A549 (cell line): ENCODE measurements at regions not wholly inside any gene's neighbourhood (a gene's known extent, or its start where the extent isn't known, plus 50 kb on each side); places are given as distances from the start of the nearest gene placed in this dataset.

Source experiments
- ATAC-seq, 2 experiments: fragments of 200-7000 bp in 1 of 2; fragments of >200 bp in 1 of 2; cut with Nextera tagmentation in 1 of 2; cut with Tn5 transposase in 1 of 2; 3 replicates each; pipeline versions ENCODE4 v1.8.0 to v1.9.1; 2018 to 2020; ENCODE audit warnings: mild to moderate bottlenecking in 1 of 2, moderate library complexity in 1 of 2
- CTCF ChIA-PET: fragments of 300-600 bp; sonication (Branson Sonifier 250); formaldehyde crosslinking; extraction: SDS; loops from one replicate; lab custom pipeline; 2021; ENCODE audit warnings: antibody characterized with exemption, inconsistent platforms; lab: Yijun Ruan, JAX
- POLR2A ChIA-PET: fragments of 350-600 bp; formaldehyde crosslinking; extraction: SDS; loops from one replicate; lab custom pipeline; 2021; ENCODE audit warnings: antibody characterized with exemption, inconsistent platforms; lab: Yijun Ruan, JAX
- DNase-seq, 2 experiments: peaks; one replicate each; pipeline versions ENCODE4 v3.0.0 to v3.0.0-alpha.2; 2011 to 2016; ENCODE audit warnings: low read depth in 1 of 2, low spot score in 1 of 2
- FAIRE-seq: peaks from 2 replicates; lab custom pipeline; 2011; peaks lifted over from hg19 to GRCh38; lab: Jason Lieb, UNC
- H3K27ac ChIP-seq, 2 experiments: fragments of >200 bp; sonication (Bioruptor Twin); formaldehyde crosslinking; 3 replicates each; pipeline ENCODE4 v1.5.1; 2016 to 2017
- H3K4me1 ChIP-seq: fragments of >200 bp; sonication (Bioruptor Twin); formaldehyde crosslinking; 3 replicates; pipeline ENCODE4 v1.6.1; 2016
- H3K4me2 ChIP-seq: fragments of >200 bp; sonication (Bioruptor Twin); formaldehyde crosslinking; 3 replicates; pipeline ENCODE4 v1.6.1; 2016
- H3K4me3 ChIP-seq: fragments of >200 bp; sonication (Bioruptor Twin); formaldehyde crosslinking; 3 replicates; pipeline ENCODE4 v1.5.1; 2016
- H3K9me3 ChIP-seq: fragments of >200 bp; sonication (Bioruptor Twin); formaldehyde crosslinking; 3 replicates; pipeline ENCODE4 v1.6.1; 2016
- CBX2 ChIP-seq: fragments of 200-600 bp; sonication (generic); IDR thresholded peaks from 2 replicates; pipeline ENCODE4 v1.6.1; 2016; ENCODE audit warnings: low read depth, mild to moderate bottlenecking, borderline replicate concordance
- CHD2 ChIP-seq: fragments of 150-350 bp; IDR thresholded peaks from 2 replicates; pipeline ENCODE4 v1.6.1; 2014; ENCODE audit warnings: low read length; ENCODE audit not compliant: partially characterized antibody
- ESRRA ChIP-seq: fragments of 150-350 bp; IDR thresholded peaks from 2 replicates; pipeline ENCODE4 v1.6.1; 2014; ENCODE audit warnings: mild to moderate bottlenecking, low read length, borderline replicate concordance
- FOSL2 ChIP-seq, 2 experiments: fragments of 450-650 bp in 1 of 2; fragments of >200 bp in 1 of 2; sonication (Bioruptor Twin) in 1 of 2; formaldehyde crosslinking; IDR thresholded peaks; 2 replicates each; pipeline versions ENCODE4 v1.5.0 to v1.6.1; 2016 to 2020; ENCODE audit warnings: mild to moderate bottlenecking in 1 of 2, moderate library complexity in 1 of 2
- GATA3 ChIP-seq: IDR thresholded peaks from 2 replicates; pipeline ENCODE4 v1.6.1; 2012; ENCODE audit warnings: borderline replicate concordance
- HDAC2 ChIP-seq: fragments of 200-600 bp; sonication (generic); IDR thresholded peaks from 2 replicates; pipeline ENCODE4 v1.6.1; 2016
- HOXA7 ChIP-seq: fragments of 250-450 bp; sonication (Bioruptor Pico); IDR thresholded peaks from 2 replicates; pipeline ENCODE4 v1.5.0; 2020; ENCODE audit warnings: mild to moderate bottlenecking, moderate library complexity
- HOXB13 ChIP-seq: fragments of 250-450 bp; sonication (Bioruptor Pico); IDR thresholded peaks from 2 replicates; pipeline ENCODE4 v1.5.0; 2020; ENCODE audit warnings: low read depth, mild to moderate bottlenecking, moderate library complexity
- JUNB ChIP-seq: fragments of >200 bp; sonication (Bioruptor Twin); formaldehyde crosslinking; IDR thresholded peaks from 2 replicates; pipeline ENCODE4 v1.6.1; 2016
- MYC ChIP-seq: IDR thresholded peaks from 2 replicates; pipeline ENCODE4 v1.6.1; 2012; ENCODE audit warnings: mild to moderate bottlenecking, inconsistent platforms, low read length, improper control_type of control experiment, borderline replicate concordance
- NFE2L2 ChIP-seq: fragments of 150-350 bp; conservative IDR thresholded peaks from 2 replicates; pipeline ENCODE4 v1.6.1; 2014; ENCODE audit warnings: low read length
- NPAS2 ChIP-seq: fragments of 250-450 bp; sonication (Bioruptor Pico); IDR thresholded peaks from 2 replicates; pipeline ENCODE4 v1.8.0; 2022; ENCODE audit warnings: mild to moderate bottlenecking, moderate library complexity, borderline replicate concordance
- NR3C1 ChIP-seq: fragments of >200 bp; sonication (Bioruptor Twin); formaldehyde crosslinking; IDR thresholded peaks from 3 replicates; pipeline ENCODE4 v1.6.1; 2017
- PHF8 ChIP-seq: fragments of 200-600 bp; sonication (generic); IDR thresholded peaks from 2 replicates; pipeline ENCODE4 v1.6.1; 2016; ENCODE audit warnings: low read depth, mild to moderate bottlenecking, antibody characterized with exemption, moderate library complexity, borderline replicate concordance
- POLR2A ChIP-seq: IDR thresholded peaks from 2 replicates; pipeline ENCODE4 v1.6.1; 2012; ENCODE audit warnings: mild to moderate bottlenecking, low read length
- POLR2AphosphoS2 ChIP-seq: conservative IDR thresholded peaks from 2 replicates; pipeline ENCODE4 v1.6.1; 2012; ENCODE audit warnings: low read length, improper control_type of control experiment, inconsistent platforms
- RARB ChIP-seq: fragments of 250-450 bp; sonication (Bioruptor Pico); IDR thresholded peaks from 2 replicates; pipeline ENCODE4 v1.8.0; 2021; ENCODE audit warnings: mild to moderate bottlenecking, moderate library complexity
- RCOR1 ChIP-seq: fragments of 150-350 bp; IDR thresholded peaks from 2 replicates; pipeline ENCODE4 v1.6.1; 2014; ENCODE audit warnings: antibody characterized with exemption, low read length, low read depth
- SMC3 ChIP-seq: fragments of >200 bp; sonication (Bioruptor Twin); formaldehyde crosslinking; IDR thresholded peaks from 3 replicates; pipeline ENCODE4 v1.6.1; 2018; ENCODE audit warnings: inconsistent platforms
- SREBF2 ChIP-seq: fragments of 450-650 bp; IDR thresholded peaks from 2 replicates; pipeline ENCODE4 v1.6.1; 2014; ENCODE audit warnings: mild to moderate bottlenecking, moderate library complexity
- TFCP2L1 ChIP-seq: fragments of 250-450 bp; sonication (Bioruptor Pico); IDR thresholded peaks from 2 replicates; pipeline ENCODE4 v1.5.0; 2021; ENCODE audit warnings: mild to moderate bottlenecking
- ZNF302 ChIP-seq: fragments of 250-450 bp; sonication (Bioruptor Pico); IDR thresholded peaks from 2 replicates; pipeline ENCODE4 v1.9.0; 2021; ENCODE audit warnings: inconsistent platforms, mild to moderate bottlenecking, moderate library complexity
- WGBS: methylation state at CpG from one replicate; pipeline ENCODE4 v1.1.6; 2017; ENCODE audit errors: missing lambda C conversion rate; 5-methylcytosine and 5-hydroxymethylcytosine counted together
- TF ChIP-seq, protein P1 (sequence below): fragments of >200 bp; sonication (Bioruptor Twin); formaldehyde crosslinking; IDR thresholded peaks from 3 replicates; pipeline ENCODE4 v1.5.1; 2016
- TF ChIP-seq, protein P2 (sequence below): IDR thresholded peaks from 2 replicates; pipeline ENCODE4 v1.6.1; 2012; ENCODE audit warnings: low read depth, borderline replicate concordance
- TF ChIP-seq, protein P3 (sequence below): fragments of 150-350 bp; IDR thresholded peaks from 2 replicates; pipeline ENCODE4 v1.6.1; 2014; ENCODE audit warnings: low read depth, mild to moderate bottlenecking, low read length
- TF ChIP-seq, protein P4 (sequence below): fragments of >200 bp; sonication (Bioruptor Twin); formaldehyde crosslinking; IDR thresholded peaks from 3 replicates; pipeline ENCODE4 v1.6.1; 2016
- TF ChIP-seq, protein P5 (sequence below): fragments of 450-650 bp; IDR thresholded peaks from 2 replicates; pipeline ENCODE4 v1.6.1; 2014; ENCODE audit warnings: antibody characterized with exemption

DNA sequence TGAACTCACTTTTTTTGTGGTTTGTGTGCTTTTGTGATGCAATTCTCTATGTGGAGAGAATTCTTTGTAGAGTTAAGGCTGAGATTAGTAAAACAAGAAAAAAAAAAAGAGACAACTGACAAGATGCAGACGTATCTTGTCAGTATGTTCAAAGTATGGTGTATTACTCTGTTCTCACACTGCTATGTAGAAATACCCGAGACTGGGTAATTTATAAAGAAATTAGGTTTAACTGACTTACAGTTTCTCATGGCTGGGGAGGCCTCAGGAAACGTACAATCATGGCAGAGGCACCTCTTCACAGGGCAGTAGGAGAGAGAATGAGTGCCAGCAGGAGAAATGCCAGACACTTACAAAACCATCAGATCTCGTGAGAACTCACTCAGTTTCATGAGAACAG, 475.2 kb upstream of the CDH18 start:
- H3K4me1 ChIP-seq = no peaks in the 10 kb centered on the region
- FAIRE-seq (no peak), DNase-seq (no peak), ATAC-seq (no peak)
- no peak overlapping the region for H3K4me3 ChIP-seq
- ChIA-PET CTCF (no interaction called here), POLR2A (no interaction called here)
- H3K27ac ChIP-seq = no peak overlapping the region
- H3K4me2 ChIP-seq = no peak overlapping the region
- WGBS = 16% methylated on average over 4 of the region's 4 CpGs
- no peak for TF ChIP-seq RARB (CRISPR knock-in tag)
- TF ChIP-seq CHD2 = no peak
- no peak for TF ChIP-seq HOXA7 (CRISPR knock-in tag)
- TF ChIP-seq PHF8 = no peak
- no peak for TF ChIP-seq GATA3
- TF ChIP-seq, protein P1, sequence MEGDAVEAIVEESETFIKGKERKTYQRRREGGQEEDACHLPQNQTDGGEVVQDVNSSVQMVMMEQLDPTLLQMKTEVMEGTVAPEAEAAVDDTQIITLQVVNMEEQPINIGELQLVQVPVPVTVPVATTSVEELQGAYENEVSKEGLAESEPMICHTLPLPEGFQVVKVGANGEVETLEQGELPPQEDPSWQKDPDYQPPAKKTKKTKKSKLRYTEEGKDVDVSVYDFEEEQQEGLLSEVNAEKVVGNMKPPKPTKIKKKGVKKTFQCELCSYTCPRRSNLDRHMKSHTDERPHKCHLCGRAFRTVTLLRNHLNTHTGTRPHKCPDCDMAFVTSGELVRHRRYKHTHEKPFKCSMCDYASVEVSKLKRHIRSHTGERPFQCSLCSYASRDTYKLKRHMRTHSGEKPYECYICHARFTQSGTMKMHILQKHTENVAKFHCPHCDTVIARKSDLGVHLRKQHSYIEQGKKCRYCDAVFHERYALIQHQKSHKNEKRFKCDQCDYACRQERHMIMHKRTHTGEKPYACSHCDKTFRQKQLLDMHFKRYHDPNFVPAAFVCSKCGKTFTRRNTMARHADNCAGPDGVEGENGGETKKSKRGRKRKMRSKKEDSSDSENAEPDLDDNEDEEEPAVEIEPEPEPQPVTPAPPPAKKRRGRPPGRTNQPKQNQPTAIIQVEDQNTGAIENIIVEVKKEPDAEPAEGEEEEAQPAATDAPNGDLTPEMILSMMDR = no peak
- no peak for TF ChIP-seq HOXB13 (CRISPR knock-in tag)
- TF ChIP-seq POLR2A = no peak
- TF ChIP-seq NFE2L2 = no peak
- no peaks in the 10 kb centered on the region for H3K9me3 ChIP-seq

DNA sequence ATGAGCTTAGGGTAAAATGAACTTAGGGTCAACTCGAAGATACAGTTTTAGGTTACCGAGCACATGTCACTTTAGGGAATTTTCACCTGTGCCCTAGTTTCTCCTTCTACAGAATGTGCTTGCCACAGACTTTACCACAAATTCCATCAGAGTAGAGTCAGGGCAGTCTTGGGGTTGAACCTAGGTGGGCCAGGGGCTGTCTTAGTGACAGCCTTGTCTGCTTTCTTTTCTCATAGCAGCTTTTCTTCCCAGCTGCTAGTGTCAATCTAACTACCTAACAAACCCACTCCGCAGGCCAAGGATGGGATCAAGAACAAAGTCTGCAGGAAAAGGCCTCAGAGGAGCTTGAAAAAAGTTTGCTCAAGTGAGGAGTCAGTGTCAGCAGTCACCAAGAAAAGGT, 458.1 kb upstream of the CDH18 start:
- FAIRE-seq (no peak), ATAC-seq (no peak), DNase-seq (no peak)
- CTCF ChIA-PET = no interaction called here
- H3K4me1 ChIP-seq = no peaks in the 10 kb centered on the region
- no peak for TF ChIP-seq RCOR1
- TF ChIP-seq POLR2AphosphoS2 = no peak
- TF ChIP-seq CHD2 = no peak
- no peak for TF ChIP-seq MYC
- TF ChIP-seq, protein P2, sequence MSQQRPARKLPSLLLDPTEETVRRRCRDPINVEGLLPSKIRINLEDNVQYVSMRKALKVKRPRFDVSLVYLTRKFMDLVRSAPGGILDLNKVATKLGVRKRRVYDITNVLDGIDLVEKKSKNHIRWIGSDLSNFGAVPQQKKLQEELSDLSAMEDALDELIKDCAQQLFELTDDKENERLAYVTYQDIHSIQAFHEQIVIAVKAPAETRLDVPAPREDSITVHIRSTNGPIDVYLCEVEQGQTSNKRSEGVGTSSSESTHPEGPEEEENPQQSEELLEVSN = no peak
- no peak for TF ChIP-seq ZNF302
- no peak for TF ChIP-seq ESRRA
- TF ChIP-seq, protein P3, sequence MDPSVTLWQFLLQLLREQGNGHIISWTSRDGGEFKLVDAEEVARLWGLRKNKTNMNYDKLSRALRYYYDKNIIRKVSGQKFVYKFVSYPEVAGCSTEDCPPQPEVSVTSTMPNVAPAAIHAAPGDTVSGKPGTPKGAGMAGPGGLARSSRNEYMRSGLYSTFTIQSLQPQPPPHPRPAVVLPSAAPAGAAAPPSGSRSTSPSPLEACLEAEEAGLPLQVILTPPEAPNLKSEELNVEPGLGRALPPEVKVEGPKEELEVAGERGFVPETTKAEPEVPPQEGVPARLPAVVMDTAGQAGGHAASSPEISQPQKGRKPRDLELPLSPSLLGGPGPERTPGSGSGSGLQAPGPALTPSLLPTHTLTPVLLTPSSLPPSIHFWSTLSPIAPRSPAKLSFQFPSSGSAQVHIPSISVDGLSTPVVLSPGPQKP = no peak
- TF ChIP-seq TFCP2L1 (CRISPR knock-in tag) = no peak
- no peak for TF ChIP-seq CBX2
- TF ChIP-seq NFE2L2 = no peak
- TF ChIP-seq SMC3 = no peak
- no peak for TF ChIP-seq FOSL2 (IDR thresholded peaks at IDR 0.05)
- TF ChIP-seq FOSL2 (CRISPR knock-in tag; IDR thresholded peaks at IDR 0.05) = no peak
- TF ChIP-seq, protein P4, sequence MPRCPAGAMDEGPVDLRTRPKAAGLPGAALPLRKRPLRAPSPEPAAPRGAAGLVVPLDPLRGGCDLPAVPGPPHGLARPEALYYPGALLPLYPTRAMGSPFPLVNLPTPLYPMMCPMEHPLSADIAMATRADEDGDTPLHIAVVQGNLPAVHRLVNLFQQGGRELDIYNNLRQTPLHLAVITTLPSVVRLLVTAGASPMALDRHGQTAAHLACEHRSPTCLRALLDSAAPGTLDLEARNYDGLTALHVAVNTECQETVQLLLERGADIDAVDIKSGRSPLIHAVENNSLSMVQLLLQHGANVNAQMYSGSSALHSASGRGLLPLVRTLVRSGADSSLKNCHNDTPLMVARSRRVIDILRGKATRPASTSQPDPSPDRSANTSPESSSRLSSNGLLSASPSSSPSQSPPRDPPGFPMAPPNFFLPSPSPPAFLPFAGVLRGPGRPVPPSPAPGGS = no peak
- TF ChIP-seq NR3C1 = no peak
- TF ChIP-seq JUNB = no peak
- TF ChIP-seq HDAC2 = no peak
- TF ChIP-seq SREBF2 = no peak
- no peak for TF ChIP-seq NPAS2 (CRISPR knock-in tag)
- TF ChIP-seq, protein P5, sequence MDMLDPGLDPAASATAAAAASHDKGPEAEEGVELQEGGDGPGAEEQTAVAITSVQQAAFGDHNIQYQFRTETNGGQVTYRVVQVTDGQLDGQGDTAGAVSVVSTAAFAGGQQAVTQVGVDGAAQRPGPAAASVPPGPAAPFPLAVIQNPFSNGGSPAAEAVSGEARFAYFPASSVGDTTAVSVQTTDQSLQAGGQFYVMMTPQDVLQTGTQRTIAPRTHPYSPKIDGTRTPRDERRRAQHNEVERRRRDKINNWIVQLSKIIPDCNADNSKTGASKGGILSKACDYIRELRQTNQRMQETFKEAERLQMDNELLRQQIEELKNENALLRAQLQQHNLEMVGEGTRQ = no peak
- POLR2A ChIA-PET = no interaction called here
- H3K9me3 ChIP-seq = no peaks in the 10 kb centered on the region
- no peak overlapping the region for H3K4me3 ChIP-seq
- H3K4me2 ChIP-seq = no peak overlapping the region
- 46% methylated on average over 3 of the region's 3 CpGs for WGBS
- no peak overlapping the region for H3K27ac ChIP-seq
